Natural killer cell treated with Interleukin-12 subunit alpha and Interleukin-12 subunit beta and Interleukin-15 and Interleukin-18, amount 100 ng/mL, for 72 hours (primary cell): ENCODE measurements at regions not wholly inside any gene's neighbourhood (a gene's known extent, or its start where the extent isn't known, plus 50 kb on each side); places are given as distances from the start of the nearest gene placed in this dataset.

ENCODE experiments used
- ATAC-seq, 2 donors: fragments of 150-1000 bp; cut with Tn5 transposase in 1 of 2; sonication (Bioruptor Pico), chemical (Tn5 transposase) in 1 of 2; 2 replicates each; pipeline ENCODE4 v1.10.0; 2021
- DNase-seq: peaks from one replicate; pipeline ENCODE4 v3.0.0; 2022; ENCODE audit warnings: low spot score
- H3K27ac Mint-ChIP-seq, 2 donors: 1 replicate in 1 of 2; 2 replicates in 1 of 2; pipeline ENCODE4 v1.8.0; 2022; ENCODE audit warnings: mixed read lengths in 2 of 2, mild to moderate bottlenecking in 1 of 2, moderate library complexity in 1 of 2
- H3K27me3 Mint-ChIP-seq, 2 donors: 1 replicate in 1 of 2; 2 replicates in 1 of 2; pipeline ENCODE4 v1.8.0; 2022; ENCODE audit warnings: mixed read lengths in 2 of 2
- H3K36me3 Mint-ChIP-seq: one replicate; pipeline ENCODE4 v1.8.0; 2022; ENCODE audit warnings: mixed read lengths
- H3K4me1 Mint-ChIP-seq, 2 donors: 1 replicate in 1 of 2; 2 replicates in 1 of 2; pipeline ENCODE4 v1.8.0; 2022; ENCODE audit warnings: low read depth in 2 of 2, mixed read lengths in 2 of 2, mild to moderate bottlenecking in 1 of 2
- H3K4me3 Mint-ChIP-seq: one replicate; pipeline ENCODE4 v1.8.0; 2022; ENCODE audit warnings: mixed read lengths
- H3K9me3 Mint-ChIP-seq: 2 replicates; pipeline ENCODE4 v1.8.0; 2022; ENCODE audit warnings: mixed read lengths

DNA sequence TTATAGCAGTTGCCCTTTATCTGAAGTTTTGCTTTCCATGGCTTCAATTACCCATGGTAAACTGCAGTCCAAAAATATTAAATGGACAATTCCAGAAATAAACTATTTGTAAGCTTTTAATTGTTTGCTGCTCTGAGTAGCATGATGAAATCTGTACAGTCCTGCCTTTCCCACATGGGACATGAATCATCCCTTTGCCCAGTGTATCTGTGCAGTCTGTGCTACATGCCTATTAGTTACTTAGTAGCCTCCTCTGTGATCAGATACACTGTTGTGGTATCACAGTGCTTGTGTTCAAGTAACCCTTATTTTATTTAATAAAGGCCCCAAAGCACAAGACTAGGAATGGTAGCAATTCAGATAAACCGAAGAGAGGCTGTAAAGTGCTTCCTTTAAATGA, 810.6 kb upstream of the PIK3C3 start:
- DNase-seq (no peak), ATAC-seq (no peak)
- Mint-ChIP-seq H3K27ac (no peak overlapping the region), H3K36me3 (peaks cover 14% of the 10 kb centered on the region), H3K27me3 (no peaks in the 10 kb centered on the region), H3K4me1 (no peaks in the 10 kb centered on the region), H3K9me3 (peaks cover 21% of the 10 kb centered on the region), H3K4me3 (no peak overlapping the region)

GRCh38 chr18:41140506-41140905, 814.5 kb upstream of the PIK3C3 start:
- Mint-ChIP-seq H3K4me3 (no peak overlapping the region), H3K9me3 (peaks cover 15% of the 10 kb centered on the region), H3K27ac (no peak overlapping the region), H3K27me3 (no peaks in the 10 kb centered on the region), H3K4me1 (no peaks in the 10 kb centered on the region), H3K36me3 (peaks cover 5% of the 10 kb centered on the region)
- no peak for DNase-seq
- no peak for ATAC-seq

DNA sequence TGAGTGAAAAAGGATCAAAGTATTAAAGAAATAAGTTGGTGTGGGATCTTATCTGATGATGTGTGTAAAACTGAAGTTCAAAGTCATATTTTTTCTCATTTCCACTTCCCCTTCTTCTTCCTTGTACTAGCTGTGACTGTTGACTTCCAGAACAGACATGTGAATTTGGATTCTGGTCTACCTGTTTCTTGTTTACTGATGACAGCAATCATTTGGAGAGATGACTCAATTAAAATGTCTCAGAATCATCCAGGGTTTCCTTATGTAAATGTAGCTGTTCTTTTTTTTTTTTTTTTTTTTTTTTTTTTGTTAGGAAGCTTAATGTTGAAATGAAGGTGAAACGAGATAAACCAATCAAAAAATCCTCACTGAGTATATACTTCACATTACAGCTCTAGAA, 819.9 kb upstream of the PIK3C3 start:
- no peaks in the 10 kb centered on the region for H3K27me3 Mint-ChIP-seq
- DNase-seq (no peak), ATAC-seq (no peak)
- H3K4me1 Mint-ChIP-seq, result no peaks in the 10 kb centered on the region
- H3K36me3 Mint-ChIP-seq, result no peaks in the 10 kb centered on the region
- H3K4me3 Mint-ChIP-seq, result no peak overlapping the region
- H3K27ac Mint-ChIP-seq, result no peak overlapping the region
- H3K9me3 Mint-ChIP-seq, result peaks cover 4% of the 10 kb centered on the region

DNA sequence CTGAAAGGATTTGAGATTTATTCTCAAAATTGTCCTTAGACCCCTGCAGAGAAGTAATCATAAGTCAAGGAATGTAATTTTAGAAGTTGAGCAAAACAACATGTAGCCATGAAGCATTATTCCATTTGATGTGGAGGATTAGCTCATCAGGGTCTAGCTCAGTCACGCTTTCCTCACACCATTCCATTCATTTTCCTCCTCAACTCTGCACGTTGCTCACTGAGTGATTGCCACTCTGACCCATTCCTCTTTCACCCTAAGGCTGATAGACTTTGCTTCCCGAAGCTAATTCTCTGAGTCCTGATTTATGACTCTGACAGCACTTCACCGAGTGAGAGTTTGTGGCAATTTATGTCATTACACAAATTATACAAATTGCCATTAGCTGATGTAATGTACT, 820.6 kb upstream of the PIK3C3 start:
- Mint-ChIP-seq H3K27ac (no peak overlapping the region), H3K4me1 (no peaks in the 10 kb centered on the region), H3K9me3 (peaks cover 4% of the 10 kb centered on the region), H3K36me3 (no peaks in the 10 kb centered on the region), H3K4me3 (no peak overlapping the region), H3K27me3 (no peaks in the 10 kb centered on the region)
- DNase-seq, result no peak
- no peak for ATAC-seq

DNA sequence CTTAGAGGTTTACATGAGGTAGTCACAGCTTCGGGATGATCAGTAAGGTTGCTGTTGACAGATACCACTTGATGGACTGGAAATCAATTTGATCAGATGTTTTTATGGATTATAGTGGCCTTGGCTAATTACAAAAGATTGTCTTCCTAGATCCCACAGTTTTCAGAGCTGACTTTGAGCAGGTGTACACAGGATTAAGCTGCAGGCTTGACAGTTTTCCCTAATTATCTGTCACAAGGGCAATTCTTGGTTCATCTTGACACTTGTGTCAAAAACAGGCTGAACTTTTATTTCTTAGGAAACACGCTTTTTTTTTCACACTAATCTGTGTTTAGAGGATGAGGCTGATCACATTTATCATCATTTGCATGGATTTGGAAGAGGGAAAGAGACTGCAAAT, 824.0 kb upstream of the PIK3C3 start:
- Mint-ChIP-seq H3K9me3 (peaks cover 15% of the 10 kb centered on the region), H3K27ac (no peak overlapping the region), H3K27me3 (no peaks in the 10 kb centered on the region), H3K36me3 (no peaks in the 10 kb centered on the region), H3K4me3 (no peak overlapping the region), H3K4me1 (no peaks in the 10 kb centered on the region)
- DNase-seq (no peak), ATAC-seq (no peak)

DNA sequence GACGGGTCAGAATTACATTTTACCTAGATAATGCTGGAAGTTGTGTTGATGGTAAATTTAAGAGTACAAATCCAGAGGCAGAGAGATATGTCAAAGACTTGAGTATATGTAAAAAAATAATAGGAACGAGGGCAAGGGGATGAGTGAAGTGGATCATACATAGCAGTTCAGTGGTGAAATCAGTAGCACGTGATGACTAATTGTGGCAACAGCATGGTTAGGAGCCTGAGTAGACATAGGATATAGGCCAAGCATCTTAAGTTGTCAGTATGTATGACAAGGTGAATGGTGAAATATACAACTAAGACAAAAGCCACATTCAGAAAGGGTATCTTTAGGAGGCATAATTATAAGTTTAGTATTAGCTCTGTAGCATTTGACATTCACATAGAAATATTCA, 826.5 kb upstream of the PIK3C3 start:
- Mint-ChIP-seq H3K4me1 (no peaks in the 10 kb centered on the region), H3K9me3 (peaks cover 17% of the 10 kb centered on the region), H3K27ac (no peak overlapping the region), H3K27me3 (no peaks in the 10 kb centered on the region), H3K36me3 (no peaks in the 10 kb centered on the region), H3K4me3 (no peak overlapping the region)
- no peak for ATAC-seq
- no peak for DNase-seq

DNA sequence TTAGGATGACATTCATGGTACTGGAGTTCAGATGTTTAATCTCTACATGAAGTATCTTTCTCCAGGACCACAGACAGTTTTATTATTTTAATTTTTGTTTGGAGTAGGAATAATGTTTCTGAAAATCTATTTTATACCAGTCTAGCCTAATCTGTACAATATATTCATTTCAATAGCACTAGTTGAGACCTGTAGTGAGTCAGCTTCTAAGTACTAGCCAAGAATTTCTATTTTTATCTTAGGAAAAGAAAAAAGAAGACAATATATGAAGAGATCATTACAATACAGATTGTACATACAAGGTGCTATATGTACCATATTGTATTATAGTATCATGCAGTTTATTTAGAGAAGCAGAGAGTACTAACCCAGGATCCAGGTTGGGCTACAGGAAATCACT, 826.9 kb upstream of the PIK3C3 start:
- Mint-ChIP-seq H3K27ac (no peak overlapping the region), H3K27me3 (no peaks in the 10 kb centered on the region), H3K4me1 (no peaks in the 10 kb centered on the region), H3K9me3 (peaks cover 17% of the 10 kb centered on the region), H3K4me3 (no peak overlapping the region), H3K36me3 (no peaks in the 10 kb centered on the region)
- no peak for DNase-seq
- no peak for ATAC-seq

- peaks cover 17% of the 10 kb centered on the region for H3K9me3 Mint-ChIP-seq
- no peak overlapping the region for H3K4me3 Mint-ChIP-seq
- H3K27me3 Mint-ChIP-seq, result no peaks in the 10 kb centered on the region
- ATAC-seq (no peak), DNase-seq (no peak)
- no peaks in the 10 kb centered on the region for H3K4me1 Mint-ChIP-seq
- no peaks in the 10 kb centered on the region for H3K36me3 Mint-ChIP-seq
- H3K27ac Mint-ChIP-seq, result no peak overlapping the region
These were observed 828.3 kb upstream of the PIK3C3 start for GRCh38 chr18:41126541-41127235.

DNA sequence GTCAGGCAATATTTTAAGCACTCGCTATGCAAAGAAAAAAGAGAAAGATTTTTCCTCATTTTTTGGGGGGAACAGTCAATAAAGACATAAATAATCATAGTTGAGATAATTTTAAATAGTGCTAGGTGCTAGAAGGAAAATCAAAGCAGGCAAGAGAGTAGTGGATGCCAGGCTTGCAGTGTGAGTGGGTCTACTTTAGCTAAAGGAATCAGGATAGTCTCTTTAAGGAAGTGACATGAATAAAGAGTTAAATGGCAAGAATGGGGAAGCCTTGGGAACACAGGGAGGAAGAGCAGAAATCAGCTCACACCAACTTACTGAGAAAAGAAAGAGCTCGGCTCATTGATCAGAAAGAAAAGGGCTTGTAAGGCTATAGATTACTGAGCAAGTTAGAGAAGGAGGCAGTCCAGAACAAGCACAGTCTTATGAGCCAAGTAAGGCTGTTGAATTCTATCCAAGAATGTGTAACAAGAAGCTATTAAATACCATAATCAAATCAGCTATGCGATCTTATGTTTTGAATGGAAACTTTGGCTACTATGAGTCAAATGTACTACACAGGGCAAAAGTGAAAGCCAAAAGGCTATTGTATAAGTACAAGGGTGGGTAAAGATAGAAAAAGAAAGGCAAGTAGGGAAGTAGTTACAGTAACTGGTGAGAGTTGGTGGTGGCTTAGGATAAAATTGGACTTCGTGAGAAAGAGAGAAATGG, 833.8 kb upstream of the PIK3C3 start:
- Mint-ChIP-seq H3K9me3 (peaks cover 11% of the 10 kb centered on the region), H3K27me3 (no peaks in the 10 kb centered on the region), H3K4me1 (no peaks in the 10 kb centered on the region), H3K36me3 (no peaks in the 10 kb centered on the region), H3K4me3 (no peak overlapping the region), H3K27ac (no peak overlapping the region)
- ATAC-seq (no peak), DNase-seq (no peak)

- Mint-ChIP-seq H3K27me3 (no peaks in the 10 kb centered on the region), H3K36me3 (peaks cover 4% of the 10 kb centered on the region), H3K4me3 (no peak overlapping the region), H3K9me3 (peaks cover 12% of the 10 kb centered on the region), H3K4me1 (peaks cover 0 to 2% of the 10 kb centered on the region in 2 donors), H3K27ac (no peak overlapping the region)
- DNase-seq, result no peak
- no peak for ATAC-seq
These were observed 836.0 kb upstream of the PIK3C3 start for GRCh38 chr18:41119031-41119430.

DNA sequence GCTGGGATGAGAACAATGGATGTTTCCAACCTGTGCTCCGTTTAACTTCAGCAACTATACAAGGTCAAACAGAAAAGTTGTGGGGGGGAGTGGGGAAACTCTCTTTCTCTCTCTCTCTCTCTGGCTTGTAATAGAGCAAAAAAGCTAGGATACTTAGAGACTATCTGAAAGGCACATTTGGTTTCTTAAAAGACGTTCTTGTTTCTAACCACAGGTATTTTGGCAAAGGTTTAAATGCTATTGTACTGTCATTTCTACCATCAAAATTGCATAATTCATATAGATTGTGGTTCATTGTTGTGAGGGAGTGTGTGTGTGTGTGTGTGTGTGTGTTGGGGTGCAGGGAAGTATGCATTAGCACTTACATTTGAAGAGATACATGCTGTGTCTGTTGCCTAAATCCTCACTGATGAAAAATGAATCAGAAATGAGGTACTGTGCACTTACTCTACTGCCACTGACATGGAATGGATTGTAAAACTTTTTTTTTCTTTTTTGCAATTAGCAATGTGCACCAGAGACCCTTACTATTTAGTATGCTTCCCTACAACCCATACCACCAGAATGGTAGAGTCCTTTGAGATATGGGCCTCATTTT, 841.0 kb upstream of the PIK3C3 start:
- Mint-ChIP-seq H3K4me3 (no peak overlapping the region), H3K9me3 (peaks cover 23% of the 10 kb centered on the region), H3K27me3 (no peaks in the 10 kb centered on the region), H3K27ac (no peak overlapping the region), H3K4me1 (peaks cover 0 to 2% of the 10 kb centered on the region in 2 donors), H3K36me3 (peaks cover 8% of the 10 kb centered on the region)
- DNase-seq (no peak), ATAC-seq (no peak)

GRCh38 chr18:41099451-41099850, 855.6 kb upstream of the PIK3C3 start:
- no peak overlapping the region for H3K27ac Mint-ChIP-seq
- H3K27me3 Mint-ChIP-seq, result no peaks in the 10 kb centered on the region
- H3K9me3 Mint-ChIP-seq, result peaks cover 18% of the 10 kb centered on the region
- H3K4me1 Mint-ChIP-seq, result no peaks in the 10 kb centered on the region
- no peak for ATAC-seq
- no peak overlapping the region for H3K4me3 Mint-ChIP-seq
- no peaks in the 10 kb centered on the region for H3K36me3 Mint-ChIP-seq
- DNase-seq, result no peak

DNA sequence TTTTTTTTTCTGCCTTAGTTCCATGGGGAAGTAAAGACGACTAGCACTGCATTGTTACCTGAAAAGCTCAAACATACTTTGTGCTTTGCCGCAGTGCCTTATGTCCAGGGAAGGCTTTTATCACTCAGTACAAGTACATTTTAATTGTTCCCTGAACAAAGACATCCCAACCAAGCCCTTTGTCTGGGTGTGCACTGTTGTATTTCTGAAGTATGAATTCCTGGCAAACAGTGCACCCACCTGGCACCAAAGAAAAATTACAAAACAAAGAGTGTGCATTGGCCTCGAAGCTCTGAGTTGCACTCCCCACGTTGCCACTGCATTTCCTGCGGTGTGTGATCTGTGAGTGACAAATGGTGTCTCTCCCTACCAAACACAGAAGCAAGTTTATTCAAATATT, 858.5 kb upstream of the PIK3C3 start:
- Mint-ChIP-seq H3K36me3 (no peaks in the 10 kb centered on the region), H3K9me3 (peaks cover 18% of the 10 kb centered on the region), H3K27ac (no peak overlapping the region), H3K27me3 (no peaks in the 10 kb centered on the region), H3K4me1 (no peaks in the 10 kb centered on the region), H3K4me3 (no peak overlapping the region)
- DNase-seq, result no peak
- no peak for ATAC-seq

DNA sequence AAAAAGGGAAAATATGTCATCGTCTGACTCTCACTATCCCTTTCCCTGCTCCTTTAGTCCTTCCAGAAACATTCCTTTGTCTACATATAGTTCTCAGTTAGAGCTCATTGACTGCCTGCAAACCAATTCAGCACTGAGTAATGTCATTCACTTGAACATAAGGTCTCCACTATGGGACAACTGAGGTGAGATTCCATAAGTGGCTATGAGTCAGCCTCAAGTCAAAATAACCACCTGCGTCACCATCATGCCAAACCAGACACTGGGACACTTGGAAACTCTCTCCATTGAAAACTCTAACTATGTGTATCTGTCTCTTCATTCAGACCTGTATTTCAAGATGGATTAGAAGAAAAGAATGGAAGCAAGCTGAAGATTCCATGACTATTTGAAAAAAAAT, 878.0 kb upstream of the PIK3C3 start:
- Mint-ChIP-seq H3K27me3 (no peaks in the 10 kb centered on the region), H3K4me3 (no peak overlapping the region), H3K4me1 (no peaks in the 10 kb centered on the region), H3K9me3 (peaks cover 11% of the 10 kb centered on the region), H3K27ac (no peak overlapping the region), H3K36me3 (no peaks in the 10 kb centered on the region)
- ATAC-seq (no peak), DNase-seq (no peak)
